Hypothalamus (tissue), 51 donors: ENCODE measurements at regions not wholly inside any gene's neighbourhood (a gene's known extent, or its start where the extent isn't known, plus 50 kb on each side); places are given as distances from the start of the nearest gene placed in this dataset.
"Not testable (repeated sequence)": the region's sequence is repeated elsewhere in the genome, so short reads cannot be mapped to it uniquely, and the experiment has no call there.

Source experiments
- DNase-seq, 51 donors: peaks; one replicate each; lab custom pipeline; 2025; lab: John Stamatoyannopoulos, UW

GRCh38 chr1:14421977-14422609, 176.4 kb upstream of the KAZN start:
- no peak for DNase-seq

- no peak for DNase-seq
These were observed 174.0 kb upstream of the KAZN start for GRCh38 chr1:14424325-14425002.

GRCh38 chr1:14426854-14427253, 171.6 kb upstream of the KAZN start:
- DNase-seq, result no peak

GRCh38 chr1:14429577-14429976, 168.9 kb upstream of the KAZN start:
- no peak for DNase-seq

- DNase-seq, result not testable (repeated sequence)
These were observed 165.8 kb upstream of the KAZN start for GRCh38 chr1:14432728-14433127.

- no peak for DNase-seq
These were observed 163.0 kb upstream of the KAZN start for GRCh38 chr1:14435368-14436023.

GRCh38 chr1:14437417-14437918, 161.0 kb upstream of the KAZN start:
- DNase-seq, result peak in 4 of 51 donors; percentile 3 to 80 (median 8)

- no peak for DNase-seq
These were observed 160.2 kb upstream of the KAZN start for GRCh38 chr1:14438127-14438769.

GRCh38 chr1:14439015-14439414, 159.5 kb upstream of the KAZN start:
- no peak for DNase-seq

GRCh38 chr1:14440166-14440565, 158.3 kb upstream of the KAZN start:
- DNase-seq, result no peak

GRCh38 chr1:14440731-14441130, 157.8 kb upstream of the KAZN start:
- DNase-seq, result no peak

GRCh38 chr1:14441302-14441741, 157.2 kb upstream of the KAZN start:
- DNase-seq, result no peak

GRCh38 chr1:14442669-14443068, 155.8 kb upstream of the KAZN start:
- DNase-seq, result no peak

- DNase-seq, result no peak
These were observed 155.2 kb upstream of the KAZN start for GRCh38 chr1:14443164-14443787.

- no peak for DNase-seq
These were observed 147.3 kb upstream of the KAZN start for GRCh38 chr1:14451217-14451616.

- DNase-seq, result no peak
These were observed 145.9 kb upstream of the KAZN start for GRCh38 chr1:14452551-14452950.

GRCh38 chr1:14460173-14460572, 138.3 kb upstream of the KAZN start:
- DNase-seq, result peak in 4 of 51 donors; percentile 2 to 32 (median 5)

- DNase-seq, result no peak
These were observed 135.6 kb upstream of the KAZN start for GRCh38 chr1:14462851-14463250.

- DNase-seq, result no peak
These were observed 132.5 kb upstream of the KAZN start for GRCh38 chr1:14466006-14466405.

GRCh38 chr1:14467112-14467511, 131.4 kb upstream of the KAZN start:
- no peak for DNase-seq

- DNase-seq, result no peak
These were observed 129.7 kb upstream of the KAZN start for GRCh38 chr1:14468751-14469150.
